Medulla oblongata (tissue), 1 donor: ENCODE measurements at regions not wholly inside any gene's neighbourhood (a gene's known extent, or its start where the extent isn't known, plus 50 kb on each side); places are given as distances from the start of the nearest gene placed in this dataset.
A peak's percentile ranks its signal among the peaks of the same experiment; 100 is the strongest.
"Not testable (repeated sequence)": the region's sequence is repeated elsewhere in the genome, so short reads cannot be mapped to it uniquely, and the experiment has no call there.

ENCODE experiments used
- DNase-seq: peaks from one replicate; pipeline ENCODE4 v3.0.0-alpha.2; 2015; ENCODE audit errors: extremely low spot score

GRCh38 chr21:28705616-28706015 is 287.1 kb downstream of the LTN1 start:
- DNase-seq, result no peak

DNA sequence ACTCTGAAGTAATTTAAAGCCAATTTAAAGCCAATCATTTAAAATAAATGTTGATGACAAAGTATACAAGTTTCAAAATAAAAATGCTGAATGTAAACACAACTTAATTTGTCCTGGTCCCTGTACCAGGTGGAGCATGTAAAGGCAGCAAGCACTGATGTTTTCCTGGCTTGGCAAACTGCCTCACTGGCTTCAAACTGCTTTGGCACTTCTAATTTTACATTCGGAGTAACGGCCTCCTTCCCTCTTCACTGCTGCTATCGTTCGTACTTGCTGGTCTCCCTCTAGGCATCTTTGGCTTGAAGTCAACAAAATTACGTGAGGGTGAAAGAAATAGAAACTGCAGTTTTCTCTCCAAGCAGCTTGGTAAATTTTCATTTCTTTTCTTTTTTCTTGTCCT is 287.9 kb downstream of the LTN1 start:
- DNase-seq, result peak; percentile 4

DNA sequence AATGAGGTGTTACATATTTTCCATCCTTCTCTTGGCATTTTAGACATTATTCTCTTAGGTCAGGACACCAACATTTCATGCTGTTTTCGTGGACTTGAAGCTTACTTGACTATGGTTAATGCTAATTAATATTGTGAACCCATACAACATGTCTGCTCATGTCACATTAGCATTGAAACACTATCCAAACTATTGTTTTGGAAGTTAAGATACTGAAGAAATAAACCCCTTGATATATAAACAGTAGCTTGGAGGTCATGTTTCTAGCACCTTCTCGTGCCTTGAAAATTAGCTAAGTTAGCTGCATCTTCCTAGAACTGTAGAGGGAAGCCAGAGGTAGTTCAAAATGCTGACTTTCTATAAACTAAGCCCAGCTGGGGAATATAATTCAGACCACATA is 288.8 kb downstream of the LTN1 start:
- DNase-seq, result no peak

DNA sequence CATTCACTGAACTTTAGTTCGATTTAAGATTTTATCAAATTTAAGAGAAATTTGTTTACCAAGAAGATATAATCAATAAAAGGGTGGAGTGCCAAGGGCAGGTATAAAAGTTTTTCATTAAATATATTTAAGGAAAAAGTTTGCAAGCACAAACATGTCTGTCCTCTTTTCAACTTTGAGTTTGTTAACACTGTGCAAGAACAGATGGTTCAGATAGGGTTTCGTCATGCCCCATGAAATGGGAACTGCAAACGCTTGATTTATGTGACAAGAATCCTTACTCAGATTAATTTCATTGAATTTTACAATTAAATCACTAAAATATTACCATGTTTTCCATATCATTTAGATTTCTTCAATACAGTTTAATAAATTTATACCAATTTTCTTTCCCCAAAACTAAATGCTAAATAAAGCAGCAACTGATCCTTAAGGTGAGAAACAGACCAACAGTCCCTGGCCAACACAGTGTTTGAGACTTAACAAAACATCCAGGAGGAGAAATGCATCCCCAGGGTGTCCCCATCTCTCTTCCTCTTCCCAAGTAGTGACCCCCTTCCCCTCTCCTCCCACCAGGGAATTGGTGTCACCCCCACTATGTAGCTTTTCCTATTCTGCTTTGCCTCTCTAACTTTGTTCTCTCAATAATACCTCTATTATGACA is 292.9 kb downstream of the LTN1 start:
- no peak for DNase-seq

GRCh38 chr21:28699186-28699585 is 293.5 kb downstream of the LTN1 start:
- DNase-seq, result no peak

DNA sequence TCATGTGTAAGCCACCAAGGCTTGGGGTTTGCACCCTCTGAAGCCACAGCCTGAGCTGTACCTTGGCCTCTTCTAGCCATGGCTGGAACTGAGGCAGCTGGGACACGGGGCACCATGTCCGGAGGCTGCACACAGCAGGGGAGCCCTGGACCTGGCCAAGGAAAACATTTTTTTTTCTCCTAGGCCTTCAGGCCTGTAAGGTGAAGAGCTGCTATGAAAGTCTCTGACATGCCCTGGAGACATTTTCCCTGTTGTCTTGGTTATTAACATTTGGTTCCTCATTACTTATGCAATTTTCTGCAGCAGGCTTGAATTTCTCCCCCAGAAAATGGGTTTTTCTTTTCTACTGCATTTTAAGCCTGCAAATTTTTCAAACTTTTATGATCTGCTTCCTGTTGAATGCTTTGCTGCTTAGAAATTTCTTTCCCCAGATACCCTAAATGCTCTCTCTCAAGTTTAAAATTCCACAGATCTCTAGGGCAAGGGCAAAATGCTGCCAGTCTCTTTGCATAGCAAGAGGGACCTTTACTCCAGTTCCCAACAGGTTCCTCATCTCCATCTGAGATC is 295.8 kb downstream of the LTN1 start:
- no peak for DNase-seq

GRCh38 chr21:28693476-28693875 is 299.2 kb downstream of the LTN1 start:
- DNase-seq, result no peak

- DNase-seq, result no peak
These were observed 302.5 kb downstream of the LTN1 start for GRCh38 chr21:28690196-28690595.

- DNase-seq, result no peak
These were observed 304.3 kb downstream of the LTN1 start for GRCh38 chr21:28688381-28688780.

DNA sequence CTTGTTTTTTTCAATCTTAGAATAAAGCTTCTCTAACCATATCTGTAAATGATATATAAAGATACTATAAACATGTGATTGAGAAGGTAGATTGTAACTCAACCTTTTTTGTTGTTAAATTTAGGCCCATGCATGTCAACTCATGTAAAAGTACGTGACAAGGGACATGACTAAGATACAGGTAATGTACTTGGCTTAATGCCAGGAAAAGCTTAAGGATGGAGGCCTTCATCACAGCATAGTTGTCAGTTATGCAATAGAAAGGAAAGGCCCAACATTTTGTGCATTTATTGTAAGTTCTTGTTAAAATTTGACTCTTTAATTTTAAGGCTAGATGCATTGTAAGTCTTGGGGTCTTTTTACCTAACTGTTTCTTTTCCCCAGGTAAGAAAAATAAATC is 305.1 kb downstream of the LTN1 start:
- no peak for DNase-seq

DNA sequence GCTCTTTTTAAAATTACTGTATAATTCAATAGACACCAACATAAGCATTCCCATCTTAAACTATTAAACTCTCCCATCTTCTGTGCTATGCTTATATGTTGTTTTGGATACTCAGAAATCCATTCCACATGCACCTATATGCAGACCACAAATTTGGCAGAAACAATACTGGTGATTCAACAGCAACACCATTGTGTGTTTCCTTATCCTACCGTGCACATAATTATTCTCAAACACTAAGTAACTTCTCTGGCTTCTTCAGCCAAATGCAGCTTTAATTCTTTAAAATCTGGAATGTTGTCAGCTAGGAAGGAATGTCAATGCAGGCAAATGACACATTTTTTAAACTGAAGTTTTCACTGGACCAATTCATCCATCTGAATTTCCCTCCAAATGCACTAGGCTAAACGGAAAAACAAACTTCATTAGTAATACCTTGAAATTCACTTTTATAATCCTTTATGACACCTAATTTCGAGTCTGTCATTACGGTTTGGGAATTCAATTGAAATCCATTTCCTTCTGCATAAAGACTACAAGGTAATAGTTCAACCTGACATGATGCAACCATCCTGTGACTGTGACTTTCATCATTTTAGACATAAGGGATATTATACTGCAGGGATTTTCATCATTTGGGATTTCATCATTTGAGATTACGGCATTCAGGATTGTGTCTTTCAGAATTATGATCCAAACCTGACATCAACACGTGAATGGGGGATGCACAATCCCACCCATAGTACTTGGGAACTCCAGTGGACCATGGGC is 308.5 kb downstream of the LTN1 start:
- no peak for DNase-seq

DNA sequence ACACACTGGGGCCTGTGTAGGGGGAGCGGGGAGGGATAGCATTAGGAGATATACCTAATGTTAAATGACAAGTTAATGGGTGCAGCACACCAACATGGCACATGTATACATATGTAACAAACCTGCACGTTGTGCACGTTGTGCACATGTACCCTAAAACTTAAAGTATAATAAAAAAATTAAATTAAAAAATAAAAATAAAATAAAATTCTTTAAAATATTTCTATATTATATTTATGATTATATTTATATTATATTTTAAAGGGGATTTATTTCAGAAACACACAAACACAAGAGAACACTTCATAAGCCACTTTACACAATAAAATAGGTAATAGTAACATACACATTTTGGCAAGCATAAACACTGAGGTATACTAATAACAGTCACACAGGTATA is 309.8 kb downstream of the LTN1 start:
- not testable (repeated sequence) for DNase-seq

DNA sequence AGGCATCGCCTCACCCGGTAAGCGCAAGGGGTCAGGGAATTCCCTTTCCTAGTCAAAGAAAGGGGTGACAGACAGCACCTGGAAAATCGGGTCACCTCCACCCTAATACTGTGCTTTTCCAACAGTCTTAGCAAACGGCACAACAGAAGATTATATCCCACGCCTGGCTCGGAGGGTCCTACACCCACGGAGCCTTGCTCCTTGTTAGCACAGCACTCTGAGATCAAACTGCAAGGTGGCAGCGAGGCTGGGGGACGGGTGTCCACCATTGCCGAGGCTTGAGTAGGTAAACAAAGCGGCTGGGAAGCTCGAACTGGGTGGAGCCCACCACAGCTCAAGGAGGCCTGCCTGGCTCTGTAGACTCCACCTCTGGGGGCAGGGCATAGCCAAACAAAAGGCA is 315.6 kb downstream of the LTN1 start:
- not testable (repeated sequence) for DNase-seq

- DNase-seq, result no peak
These were observed 317.2 kb downstream of the LTN1 start for GRCh38 chr21:28675331-28676041.

- DNase-seq, result no peak
These were observed 317.9 kb downstream of the LTN1 start for GRCh38 chr21:28674763-28675162.

DNA sequence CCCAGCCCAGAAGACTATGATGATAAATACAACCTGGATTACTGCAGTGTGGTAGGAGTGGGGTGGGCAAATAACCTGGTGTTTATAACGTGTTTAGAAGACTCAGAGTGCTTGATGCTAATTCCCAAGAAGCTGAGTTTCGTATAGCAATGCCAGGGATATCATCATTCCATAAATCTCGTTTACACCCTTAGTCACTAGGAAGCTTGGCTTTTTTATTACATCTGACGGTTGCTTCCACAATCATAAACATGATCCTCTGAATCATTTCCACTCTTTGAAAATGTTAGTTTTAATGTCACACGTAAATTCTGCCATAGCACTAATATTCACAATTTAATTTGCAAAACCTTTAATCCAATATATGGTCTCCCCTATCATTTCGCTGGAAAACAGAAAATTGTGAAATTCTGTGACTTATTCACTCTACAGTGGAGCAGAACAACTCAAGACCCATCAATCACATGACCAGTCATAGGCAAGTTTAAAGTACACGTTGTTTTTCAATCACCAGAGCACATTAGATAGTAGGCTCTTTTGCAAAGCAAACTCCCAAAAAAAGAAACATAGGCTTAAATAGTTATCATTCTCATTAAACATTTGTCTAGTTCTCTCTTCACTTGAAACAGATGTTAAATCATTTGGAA is 321.0 kb downstream of the LTN1 start:
- no peak for DNase-seq

- no peak for DNase-seq
These were observed 322.6 kb downstream of the LTN1 start for GRCh38 chr21:28669971-28670653.

DNA sequence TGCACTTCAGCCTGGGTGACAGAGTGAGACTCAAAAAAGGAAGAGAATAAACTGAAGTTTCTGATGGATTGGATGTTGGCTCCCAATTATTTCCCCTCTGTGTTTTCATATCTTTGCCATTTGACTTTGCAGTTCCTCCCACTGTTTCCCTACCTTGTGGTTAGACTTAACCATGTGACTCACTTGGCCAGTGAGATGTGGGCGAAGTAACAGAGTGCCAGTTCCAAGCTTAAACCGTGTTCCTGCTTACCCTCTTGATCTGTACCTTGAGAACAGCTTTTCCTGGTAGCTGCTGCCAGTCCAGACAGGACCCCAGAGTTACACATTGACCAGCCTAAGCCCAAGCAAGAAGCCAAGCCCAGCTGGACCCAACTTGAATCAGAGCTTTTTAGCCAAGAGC is 323.4 kb downstream of the LTN1 start:
- DNase-seq, result no peak

- DNase-seq, result no peak
These were observed 328.9 kb downstream of the LTN1 start for GRCh38 chr21:28663754-28664153.

DNA sequence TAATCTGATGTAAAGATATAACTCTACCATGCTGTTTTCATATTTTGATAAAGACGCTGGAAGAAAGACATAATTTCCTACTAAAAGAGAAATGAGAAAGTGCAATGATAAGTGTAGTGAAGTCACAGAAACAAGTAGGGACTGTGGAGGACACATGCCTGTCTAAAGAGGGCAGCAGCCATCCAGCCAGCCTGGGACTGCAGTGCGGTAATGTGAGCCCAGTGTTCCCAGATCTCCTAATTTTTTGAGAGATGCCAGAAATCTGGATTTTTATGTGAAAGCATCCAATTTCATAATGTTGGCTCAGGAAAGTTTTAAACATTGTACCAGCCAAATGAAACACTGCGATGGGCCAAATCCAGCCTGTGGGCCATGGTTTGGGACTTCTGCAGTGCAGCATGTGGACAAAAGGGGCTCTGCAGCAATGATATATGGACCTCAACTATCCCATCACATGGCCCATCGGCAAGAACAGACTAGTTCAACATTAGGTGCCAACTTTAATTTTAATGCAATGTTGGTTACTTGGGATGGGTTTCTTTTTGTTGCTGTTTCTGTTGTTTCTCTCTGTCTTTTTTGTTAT is 329.5 kb downstream of the LTN1 start:
- no peak for DNase-seq

DNA sequence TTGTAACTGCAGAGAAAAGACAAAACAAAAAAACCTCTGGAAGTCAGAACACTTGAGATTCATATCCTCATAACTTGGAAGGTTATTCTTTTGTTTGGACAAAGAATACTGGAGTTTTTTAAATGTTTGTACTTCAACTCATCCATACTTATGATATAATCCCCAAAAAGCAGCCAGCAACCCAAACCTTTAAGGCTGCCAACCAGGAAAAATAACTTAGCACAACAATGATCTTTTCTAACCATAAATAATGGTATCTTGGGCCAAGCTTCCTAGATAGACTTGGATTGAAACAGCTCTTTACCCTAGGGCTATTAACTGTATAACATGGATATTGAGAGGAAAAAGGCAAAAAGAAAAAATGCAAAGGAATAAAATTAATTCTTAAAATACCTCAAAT is 335.1 kb downstream of the LTN1 start:
- no peak for DNase-seq
